HG03378 (cell line): ENCODE measurements at regions not wholly inside any gene's neighbourhood (a gene's known extent, or its start where the extent isn't known, plus 50 kb on each side); places are given as distances from the start of the nearest gene placed in this dataset.

Experiments used
- ATAC-seq: cut with Tn5 transposase; IDR thresholded peaks from one replicate; pipeline ENCODE4 v1.9.1; 2021; ENCODE audit warnings: mild to moderate bottlenecking, moderate library complexity; ENCODE audit not compliant: unreplicated experiment

GRCh38 chr14:65243766-65244442 is 141.6 kb upstream of the MAX start:
- ATAC-seq, result no peak

GRCh38 chr14:65249471-65250161 is 147.3 kb upstream of the MAX start:
- ATAC-seq, result no peak

- ATAC-seq, result no peak
These were observed 147.8 kb upstream of the MAX start for GRCh38 chr14:65250162-65250495.

DNA sequence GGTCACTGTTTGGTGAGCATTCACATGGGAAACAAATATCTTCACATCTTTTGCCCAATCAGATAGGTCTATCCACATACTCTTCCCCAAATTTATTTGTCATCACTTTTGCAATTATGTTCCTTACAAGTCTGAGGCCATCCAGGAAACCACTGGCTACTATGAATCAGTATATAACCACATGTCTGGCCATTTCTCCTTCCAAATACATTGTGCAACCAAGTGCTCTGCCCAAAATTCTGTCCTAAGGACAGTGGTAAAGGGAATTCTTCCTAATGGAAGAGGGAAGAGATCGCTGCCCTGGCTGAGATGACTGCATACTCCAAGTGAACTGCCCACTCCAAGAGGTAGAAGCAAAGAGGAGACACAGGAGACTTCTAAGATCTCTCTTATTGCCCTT is 148.9 kb upstream of the MAX start:
- no peak for ATAC-seq

GRCh38 chr14:65252482-65253255 is 150.4 kb upstream of the MAX start:
- ATAC-seq, result no peak

DNA sequence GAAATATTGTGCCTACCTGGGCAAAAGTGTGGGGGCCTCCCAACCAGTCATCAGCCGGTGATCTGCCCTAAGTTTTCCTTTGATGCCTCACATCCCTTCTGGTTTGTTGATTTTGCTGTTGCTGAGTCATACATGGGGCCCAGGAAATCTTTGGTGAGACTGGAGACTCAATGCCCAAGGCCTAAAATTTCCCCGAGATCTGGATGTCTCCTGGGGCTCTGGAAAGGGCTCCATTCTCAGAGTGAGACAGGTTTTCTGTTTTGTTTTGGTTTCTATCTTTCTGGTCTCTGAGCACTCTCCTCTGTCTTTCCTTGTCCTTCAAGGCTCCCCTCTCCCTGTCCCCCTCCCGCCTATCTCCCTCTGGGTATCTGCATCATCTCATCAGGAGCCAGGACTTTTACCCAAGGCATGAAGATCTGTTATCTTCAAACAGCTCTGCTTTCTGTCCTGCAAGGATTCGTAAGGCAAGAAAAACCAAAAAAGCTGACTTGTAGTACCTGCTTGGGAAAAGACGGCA is 152.8 kb upstream of the MAX start:
- no peak for ATAC-seq

DNA sequence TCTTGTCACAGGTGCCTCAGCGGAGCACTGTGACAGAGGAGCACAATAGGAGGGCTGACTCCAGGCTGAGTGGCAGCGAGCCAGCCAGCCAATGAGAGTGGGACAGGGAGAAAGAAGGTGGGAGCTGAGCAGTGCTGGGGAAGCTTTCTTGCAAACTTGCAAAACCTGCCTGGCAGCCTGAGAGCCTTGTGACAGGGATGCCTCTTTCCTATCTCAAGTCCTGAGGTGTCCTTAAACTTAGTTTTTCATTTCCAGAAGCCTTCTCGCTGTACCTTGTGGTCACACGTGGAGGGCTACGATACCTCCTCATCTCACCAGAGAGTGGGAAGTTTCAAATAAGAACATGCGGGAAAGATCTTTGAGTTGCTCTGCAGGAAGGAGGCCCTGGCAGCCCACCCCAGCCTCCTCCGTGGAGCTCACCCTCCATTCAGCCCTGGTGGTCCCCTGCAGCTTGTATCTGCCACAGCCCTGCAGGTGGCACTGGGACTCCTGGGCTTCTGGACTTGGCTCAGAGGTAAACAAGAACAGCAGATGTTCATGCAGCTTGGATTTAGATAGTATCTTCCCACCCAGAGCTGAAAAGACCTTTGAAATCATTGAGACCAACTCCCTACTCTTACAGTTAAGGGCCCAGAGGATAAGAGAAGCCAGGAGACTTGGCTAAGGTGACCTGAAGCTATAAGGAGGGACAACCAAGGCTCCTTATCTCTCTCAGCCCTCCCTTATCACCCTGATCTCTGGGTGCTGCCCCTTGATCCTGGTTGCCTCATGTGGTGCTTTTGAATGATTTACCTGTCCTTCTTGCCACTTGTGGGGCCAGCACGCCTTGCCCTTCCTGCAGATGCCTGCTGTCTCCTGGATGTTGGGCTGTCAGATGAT is 153.5 kb upstream of the MAX start:
- ATAC-seq, result no peak

GRCh38 chr14:65256714-65257113 is 154.4 kb upstream of the MAX start:
- ATAC-seq, result no peak

DNA sequence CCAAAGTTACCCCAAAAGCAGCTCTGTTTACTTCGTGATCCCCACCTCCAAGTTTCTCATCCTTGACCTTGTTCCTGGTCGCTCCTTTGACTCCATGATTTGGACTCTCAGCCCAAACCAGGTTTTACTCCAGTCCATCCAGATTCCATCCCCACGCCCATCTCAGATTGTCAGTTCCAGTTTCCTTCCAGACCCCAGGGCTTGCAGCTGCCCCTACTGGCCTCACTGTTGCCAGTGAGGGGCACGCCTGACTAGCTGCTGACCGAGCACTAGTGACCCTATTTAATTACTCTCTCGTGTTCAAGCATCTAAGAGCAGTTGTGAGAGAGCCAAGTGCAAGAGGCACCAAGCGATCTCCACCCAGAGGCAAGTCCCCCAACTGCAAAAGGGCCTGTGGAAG is 155.1 kb upstream of the FUT8 start:
- no peak for ATAC-seq

GRCh38 chr14:65258391-65258790 is 154.1 kb upstream of the FUT8 start:
- ATAC-seq, result no peak

GRCh38 chr14:65259000-65259399 is 153.5 kb upstream of the FUT8 start:
- ATAC-seq, result no peak

DNA sequence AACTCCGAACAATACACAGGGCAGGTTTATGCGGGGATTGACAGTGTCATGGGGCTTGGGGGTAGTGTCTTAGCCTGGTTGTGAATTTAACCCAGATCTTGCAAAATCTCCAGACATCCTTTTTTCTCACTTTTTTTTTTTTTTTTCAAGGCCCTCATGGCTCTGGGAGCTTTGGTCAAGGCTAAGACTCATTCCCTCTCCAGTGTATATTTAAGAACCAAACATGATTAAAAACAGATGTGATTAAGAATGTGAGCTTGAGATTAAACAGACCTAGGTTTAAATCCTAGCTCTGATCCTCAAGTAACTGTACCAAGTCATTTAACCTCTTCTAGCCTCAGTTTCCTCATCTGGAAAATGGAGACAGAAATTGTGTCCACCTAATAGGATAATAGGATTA is 151.7 kb upstream of the FUT8 start:
- no peak for ATAC-seq

DNA sequence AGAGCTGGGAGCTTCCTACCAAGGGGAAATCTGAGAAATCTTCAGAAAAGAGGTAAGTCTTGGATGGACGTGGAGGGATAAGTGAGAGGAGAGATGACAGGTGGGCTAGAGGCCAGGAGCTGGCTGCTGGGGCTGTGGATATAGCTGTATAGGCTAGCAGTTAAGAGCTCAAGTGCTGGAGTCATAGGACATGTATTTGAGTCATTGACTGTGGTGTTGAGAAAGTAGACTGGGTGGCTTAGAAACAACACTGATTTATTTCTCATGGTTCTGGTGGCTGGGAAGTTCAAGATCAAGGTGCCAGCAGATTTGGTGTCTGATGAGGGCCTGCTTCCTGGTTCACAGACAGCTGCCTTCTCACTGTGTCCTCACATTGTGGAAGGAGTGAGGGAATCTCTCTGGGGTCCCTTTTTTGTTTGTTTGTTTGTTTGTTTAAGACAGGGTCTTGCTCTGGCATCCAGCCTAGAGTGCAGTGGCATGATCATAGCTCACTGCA is 151.1 kb upstream of the FUT8 start:
- no peak for ATAC-seq

DNA sequence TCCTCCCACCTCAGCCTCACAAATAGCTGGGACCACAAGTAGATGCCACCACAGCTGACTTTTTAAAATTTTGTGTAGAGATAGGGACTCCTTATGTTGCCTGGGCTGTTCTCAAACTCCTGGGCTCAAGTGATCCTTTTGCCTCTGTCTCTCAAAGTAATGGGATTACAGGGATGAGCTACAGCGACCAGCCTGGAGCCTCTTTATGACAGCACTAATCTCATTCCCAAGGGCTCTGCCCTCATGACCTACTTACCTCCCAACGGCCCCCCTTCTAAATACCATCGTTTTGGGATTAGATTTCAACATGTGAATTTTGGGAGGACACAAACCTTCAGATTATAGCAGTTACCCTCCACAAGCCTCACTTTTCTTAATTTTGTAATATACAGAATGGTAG is 150.6 kb upstream of the FUT8 start:
- no peak for ATAC-seq

GRCh38 chr14:65263177-65263788 is 149.2 kb upstream of the FUT8 start:
- no peak for ATAC-seq

DNA sequence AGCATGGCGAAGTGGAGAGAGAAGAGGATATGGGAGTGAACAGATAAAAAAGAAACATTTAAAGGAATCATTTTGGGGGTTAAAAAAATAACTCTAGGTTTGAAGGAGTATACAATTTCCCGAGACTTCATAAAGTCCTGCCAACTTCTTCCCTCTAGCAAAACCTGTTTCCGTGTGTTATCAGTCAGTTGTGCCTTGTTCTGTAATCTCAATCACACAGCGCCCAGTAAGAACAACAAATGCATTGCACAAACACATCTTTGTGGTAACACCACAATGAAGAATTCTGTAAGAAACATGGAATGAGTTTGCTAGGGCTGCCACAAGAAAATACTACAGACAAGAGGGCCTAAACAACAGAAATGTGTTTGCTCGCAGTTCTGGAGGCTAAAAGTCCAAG is 144.7 kb upstream of the FUT8 start:
- no peak for ATAC-seq

- no peak for ATAC-seq
These were observed 143.9 kb upstream of the FUT8 start for GRCh38 chr14:65268594-65268993.

DNA sequence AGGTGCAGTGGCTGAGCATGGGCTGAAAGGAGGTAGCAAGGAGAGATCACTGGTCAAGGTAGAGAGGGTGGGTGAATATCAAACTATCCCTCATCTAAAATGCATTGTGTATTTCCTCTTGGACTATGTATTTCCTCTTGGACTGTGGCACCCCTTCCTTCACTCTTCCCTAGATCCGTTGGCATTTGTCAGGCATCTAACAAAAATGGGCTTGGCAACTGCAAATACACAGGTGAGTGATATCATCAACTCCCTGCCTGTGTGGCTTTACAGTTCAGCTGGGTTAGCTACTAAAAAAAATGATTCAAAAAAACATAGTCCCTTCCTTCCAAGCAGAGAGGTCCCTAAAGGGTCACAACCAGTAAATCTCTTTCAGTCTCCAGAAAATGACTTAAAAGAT is 142.8 kb upstream of the FUT8 start:
- ATAC-seq, result no peak

DNA sequence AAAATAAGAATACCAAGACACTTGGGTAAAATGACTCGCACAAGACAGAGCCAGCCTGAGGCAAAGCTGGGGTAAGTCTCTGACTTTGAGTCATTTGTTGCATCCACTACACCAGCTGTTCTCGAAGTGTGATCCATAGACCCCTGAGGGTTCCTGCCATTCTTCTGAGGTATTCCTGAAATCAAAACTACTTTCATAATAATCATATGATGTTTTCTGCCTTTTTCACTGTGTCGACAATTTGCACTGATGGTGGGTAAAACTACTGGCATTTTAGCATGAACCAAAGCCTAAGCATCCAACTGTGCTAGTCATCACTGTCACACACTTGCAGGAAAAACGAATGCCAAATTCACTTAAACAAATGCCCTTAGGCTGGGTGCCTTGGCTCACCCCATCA is 135.5 kb upstream of the FUT8 start:
- no peak for ATAC-seq

- no peak for ATAC-seq
These were observed 134.8 kb upstream of the FUT8 start for GRCh38 chr14:65277580-65278270.
